PC-9 (cell line): ENCODE measurements at regions not wholly inside any gene's neighbourhood (a gene's known extent, or its start where the extent isn't known, plus 50 kb on each side); places are given as distances from the start of the nearest gene placed in this dataset.

Experiments used
- BruUV-seq: library from RNA; stranded (reverse); fragments of 400-500 nt; replicated peaks from 2 replicates; lab custom pipeline; 2021; lab: Mats Ljungman, UMichigan
- CTCF ChIA-PET: fragments of 300-600 bp; sonication (Branson Sonifier 250); formaldehyde crosslinking; loops from one replicate; lab custom pipeline; 2022; ENCODE audit warnings: antibody characterized with exemption; lab: Charles Lee
- POLR2A ChIA-PET: fragments of 300-600 bp; sonication (Branson Sonifier 250); formaldehyde crosslinking; loops from one replicate; lab custom pipeline; 2022; ENCODE audit warnings: antibody characterized with exemption; ENCODE audit not compliant: unreplicated experiment; lab: Charles Lee
- DNase-seq, 2 experiments: peaks; one replicate each; pipeline versions ENCODE4 v3.0.0 to v3.0.0-alpha.2; 2015 to 2022; ENCODE audit warnings: mixed read lengths in 1 of 2
- H2AFZ ChIP-seq: fragments of 200-600 bp; sonication (generic); 2 replicates; pipeline ENCODE4 v1.8.1; 2017; ENCODE audit warnings: antibody characterized with exemption
- H3F3A ChIP-seq: fragments of 200-600 bp; sonication (generic); 2 replicates; pipeline ENCODE4 v1.8.1; 2017; ENCODE audit warnings: antibody characterized with exemption, mild to moderate bottlenecking, low read depth; ENCODE audit not compliant: insufficient read depth
- H3K27ac ChIP-seq: fragments of 200-600 bp; sonication (generic); 2 replicates; pipeline ENCODE4 v1.6.1; 2016; ENCODE audit warnings: mixed run types
- H3K27me3 ChIP-seq: fragments of 200-600 bp; sonication (generic); 2 replicates; pipeline ENCODE4 v1.6.1; 2016; ENCODE audit warnings: low read depth, mixed run types; ENCODE audit not compliant: insufficient read depth
- H3K36me3 ChIP-seq: fragments of 200-600 bp; sonication (generic); 2 replicates; pipeline ENCODE4 v1.6.1; 2016; ENCODE audit warnings: low read depth, mixed run types
- H3K4me1 ChIP-seq: fragments of 200-600 bp; sonication (generic); replicated peaks from 2 replicates; pipeline ENCODE4 v1.6.1; 2016; ENCODE audit warnings: mixed run types; ENCODE audit not compliant: insufficient read depth
- H3K4me2 ChIP-seq: fragments of 200-600 bp; sonication (generic); 2 replicates; pipeline ENCODE4 v1.6.1; 2017; ENCODE audit warnings: mixed run types
- H3K4me3 ChIP-seq: fragments of 200-600 bp; sonication (generic); 2 replicates; pipeline ENCODE4 v1.6.1; 2016; ENCODE audit warnings: mixed run types
- H3K79me2 ChIP-seq: fragments of 200-600 bp; sonication (generic); 2 replicates; pipeline ENCODE4 v1.6.1; 2017; ENCODE audit warnings: low read depth, mixed run types
- H3K9me2 ChIP-seq: fragments of 200-600 bp; sonication (generic); 2 replicates; pipeline ENCODE4 v1.8.1; 2017; ENCODE audit warnings: mild to moderate bottlenecking; ENCODE audit not compliant: insufficient read depth
- H3K9me3 ChIP-seq: fragments of 200-600 bp; sonication (generic); 2 replicates; pipeline ENCODE4 v1.8.1; 2016; ENCODE audit warnings: low read depth; ENCODE audit not compliant: insufficient read depth
- H4K20me1 ChIP-seq: fragments of 200-600 bp; sonication (generic); 2 replicates; pipeline ENCODE4 v1.8.1; 2017; ENCODE audit not compliant: insufficient read depth
- EZH2 ChIP-seq: fragments of 200-600 bp; sonication (generic); IDR thresholded peaks from 2 replicates; pipeline ENCODE4 v1.8.0; 2017; ENCODE audit warnings: antibody characterized with exemption, low read depth
- intact Hi-C: fragments of 100-400 bp; cut with micrococcal nuclease; formaldehyde crosslinking; loops from one replicate; pipeline ENCODE4 v1.10.0; 2022; ENCODE audit not compliant: unreplicated experiment
- TF ChIP-seq, protein P1 (sequence below): fragments of 200-600 bp; sonication (generic); conservative IDR thresholded peaks from 2 replicates; pipeline ENCODE4 v1.6.1; 2017; ENCODE audit warnings: mixed run types, antibody characterized with exemption, mild to moderate bottlenecking, moderate library complexity

DNA sequence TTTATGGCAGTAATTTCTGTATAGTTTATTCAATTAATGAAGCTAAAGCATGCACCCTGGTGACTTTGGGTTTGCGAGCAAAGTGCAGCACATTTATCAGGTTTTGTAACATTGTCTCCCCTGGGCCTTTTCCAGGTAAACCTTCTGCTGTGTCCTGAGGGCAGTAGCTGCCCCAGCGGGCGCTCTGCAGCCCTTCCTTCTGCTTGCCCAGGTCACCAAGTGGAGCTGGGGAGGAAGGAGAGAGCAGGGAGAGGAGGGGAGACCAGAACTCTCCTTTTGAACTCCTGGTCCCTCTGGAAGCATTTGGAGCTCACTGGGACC lies 145.6 kb downstream of the DLL1 start:
- Histone ChIP-seq H3K4me1 (no peaks in the 10 kb centered on the region), H4K20me1 (no peaks in the 10 kb centered on the region), H3K4me2 (no peak overlapping the region), H3K27me3 (peaks cover 56% of the 10 kb centered on the region), H3K79me2 (no peaks in the 10 kb centered on the region), H3K9me2 (no peaks in the 10 kb centered on the region), H3K4me3 (no peak overlapping the region), H3K9me3 (no peaks in the 10 kb centered on the region), H3F3A (no peaks in the 10 kb centered on the region), H3K27ac (no peak overlapping the region), H3K36me3 (no peaks in the 10 kb centered on the region), H2AFZ (no peak overlapping the region)
- no TSS peak for BruUV-seq
- ChIA-PET POLR2A (no interaction called here), CTCF (no interaction called here)
- TF ChIP-seq, protein P1, sequence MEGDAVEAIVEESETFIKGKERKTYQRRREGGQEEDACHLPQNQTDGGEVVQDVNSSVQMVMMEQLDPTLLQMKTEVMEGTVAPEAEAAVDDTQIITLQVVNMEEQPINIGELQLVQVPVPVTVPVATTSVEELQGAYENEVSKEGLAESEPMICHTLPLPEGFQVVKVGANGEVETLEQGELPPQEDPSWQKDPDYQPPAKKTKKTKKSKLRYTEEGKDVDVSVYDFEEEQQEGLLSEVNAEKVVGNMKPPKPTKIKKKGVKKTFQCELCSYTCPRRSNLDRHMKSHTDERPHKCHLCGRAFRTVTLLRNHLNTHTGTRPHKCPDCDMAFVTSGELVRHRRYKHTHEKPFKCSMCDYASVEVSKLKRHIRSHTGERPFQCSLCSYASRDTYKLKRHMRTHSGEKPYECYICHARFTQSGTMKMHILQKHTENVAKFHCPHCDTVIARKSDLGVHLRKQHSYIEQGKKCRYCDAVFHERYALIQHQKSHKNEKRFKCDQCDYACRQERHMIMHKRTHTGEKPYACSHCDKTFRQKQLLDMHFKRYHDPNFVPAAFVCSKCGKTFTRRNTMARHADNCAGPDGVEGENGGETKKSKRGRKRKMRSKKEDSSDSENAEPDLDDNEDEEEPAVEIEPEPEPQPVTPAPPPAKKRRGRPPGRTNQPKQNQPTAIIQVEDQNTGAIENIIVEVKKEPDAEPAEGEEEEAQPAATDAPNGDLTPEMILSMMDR = no peak
- no peak for TF ChIP-seq EZH2
- intact Hi-C loops = no loop called here
- no peak for DNase-seq

DNA sequence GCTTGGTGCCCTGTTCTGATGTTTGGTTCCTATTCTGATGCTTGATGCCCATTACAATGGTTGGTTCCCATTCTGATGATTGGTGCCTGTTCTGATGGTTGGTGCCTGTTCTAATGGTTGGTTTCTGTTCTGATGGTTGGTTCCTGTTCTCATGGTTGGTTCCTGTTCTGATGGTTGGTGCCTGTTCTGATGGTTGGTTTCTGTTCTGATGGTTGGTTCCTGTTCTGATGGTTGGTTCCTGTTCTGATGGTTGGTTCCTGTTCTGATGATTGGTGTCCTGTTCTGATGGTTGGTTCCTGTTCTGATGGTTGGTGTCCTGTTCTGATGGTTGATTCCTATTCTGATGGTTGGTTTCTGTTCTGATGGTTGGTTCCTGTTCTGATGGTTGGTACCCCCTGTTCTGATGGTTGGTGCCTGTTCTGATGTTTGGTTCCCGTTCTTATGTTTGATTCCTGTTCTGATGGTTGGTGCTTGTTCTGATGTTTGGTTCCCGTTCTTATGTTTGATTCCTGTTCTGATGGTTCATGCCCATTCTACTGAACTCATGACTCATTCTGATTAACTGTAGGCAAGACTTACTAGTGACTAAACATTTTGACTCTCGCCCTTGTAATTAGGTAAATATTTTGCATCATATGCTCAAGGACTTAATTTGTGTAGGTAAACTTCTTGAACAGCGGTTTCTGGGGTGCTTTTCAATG lies 146.2 kb downstream of the DLL1 start:
- Histone ChIP-seq H2AFZ (no peak overlapping the region), H3K4me2 (no peak overlapping the region), H3K4me1 (no peaks in the 10 kb centered on the region), H3K9me2 (no peaks in the 10 kb centered on the region), H3K27me3 (peaks cover 55% of the 10 kb centered on the region), H3K9me3 (no peaks in the 10 kb centered on the region), H3K36me3 (no peaks in the 10 kb centered on the region), H3K4me3 (no peak overlapping the region), H4K20me1 (no peaks in the 10 kb centered on the region), H3K27ac (no peak overlapping the region), H3F3A (no peaks in the 10 kb centered on the region), H3K79me2 (no peaks in the 10 kb centered on the region)
- intact Hi-C loops = no loop called here
- CTCF ChIA-PET = no interaction called here
- POLR2A ChIA-PET = no interaction called here
- BruUV-seq = no TSS peak
- no peak for DNase-seq
- TF ChIP-seq, protein P1 = no peak
- TF ChIP-seq EZH2 = no peak

DNA sequence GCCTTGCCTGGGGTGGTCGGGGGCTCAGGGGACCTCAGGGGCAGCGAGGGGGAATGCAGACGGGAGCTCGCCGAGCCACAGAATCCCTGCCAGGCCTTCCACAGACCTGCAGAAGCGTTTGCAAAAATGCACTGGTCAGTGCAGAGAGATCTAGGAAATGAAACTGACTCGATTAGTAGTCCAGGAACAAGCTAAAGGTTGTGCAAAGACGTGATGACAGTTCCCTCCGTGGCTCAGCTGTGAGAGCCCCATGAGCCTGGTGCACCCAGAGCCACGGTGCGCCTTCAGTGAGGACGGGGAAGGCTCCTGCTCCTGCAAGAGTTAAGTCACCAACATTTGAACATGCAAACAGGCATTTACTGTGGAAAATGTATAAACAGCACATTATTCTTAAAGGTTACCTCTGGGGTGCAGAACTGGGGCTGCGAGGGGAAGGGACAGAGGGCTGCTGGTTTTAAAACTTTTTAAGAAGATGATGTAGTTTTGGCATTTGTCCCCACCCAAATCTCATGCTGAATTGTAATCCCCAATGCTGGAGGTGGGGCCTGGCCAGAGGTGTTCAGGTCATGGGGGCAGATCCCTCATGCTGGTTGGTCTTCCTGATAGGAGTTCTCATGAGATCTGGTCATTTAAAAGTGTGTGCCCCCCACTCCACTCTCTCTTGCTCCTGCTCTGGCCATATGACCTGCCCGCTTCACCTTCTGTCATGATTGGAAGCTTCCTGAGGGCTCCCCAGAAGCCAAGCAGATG lies 147.3 kb downstream of the DLL1 start:
- H3K4me2 ChIP-seq = no peak overlapping the region
- H3F3A ChIP-seq = no peaks in the 10 kb centered on the region
- no peaks in the 10 kb centered on the region for H3K36me3 ChIP-seq
- BruUV-seq = no TSS peak
- no peaks in the 10 kb centered on the region for H3K4me1 ChIP-seq
- H2AFZ ChIP-seq = no peak overlapping the region
- peaks cover 49% of the 10 kb centered on the region for H3K27me3 ChIP-seq
- H3K9me3 ChIP-seq = no peaks in the 10 kb centered on the region
- intact Hi-C loops = no loop called here
- H3K9me2 ChIP-seq = no peaks in the 10 kb centered on the region
- H3K4me3 ChIP-seq = no peak overlapping the region
- ChIA-PET CTCF (no interaction called here), POLR2A (no interaction called here)
- no peak overlapping the region for H3K27ac ChIP-seq
- H3K79me2 ChIP-seq = no peaks in the 10 kb centered on the region
- H4K20me1 ChIP-seq = no peaks in the 10 kb centered on the region
- TF ChIP-seq, protein P1 = no peak
- no peak for TF ChIP-seq EZH2
- no peak for DNase-seq
